T-helper 1 cell treated with Interleukin-12 subunit alpha and Interleukin-12 subunit beta and Interleukin-4 antibody, amounts not matched to agents 30 ng/mL and 1 ng/mL, for 36 hours (primary cell): ENCODE measurements at regions not wholly inside any gene's neighbourhood (a gene's known extent, or its start where the extent isn't known, plus 50 kb on each side); places are given as distances from the start of the nearest gene placed in this dataset.
"Not testable (repeated sequence)": the region's sequence is repeated elsewhere in the genome, so short reads cannot be mapped to it uniquely, and the experiment has no call there.

ENCODE experiments used
- intact Hi-C: fragments of 100-400 bp; cut with micrococcal nuclease; formaldehyde crosslinking; loops from one replicate; pipeline ENCODE4 v1.15.1; 2024

GRCh38 chr6:11410539-11411307 is 126.8 kb upstream of the TMEM170B start:
- intact Hi-C loops, result loop anchor here (1.0 kb wide), 1 partner anchor 135 kb away; no protein-coding TSS in a partner anchor

- intact Hi-C loops, result no loop called here
Measured at GRCh38 chr6:11409371-11409770, 128.2 kb upstream of the TMEM170B start.

DNA sequence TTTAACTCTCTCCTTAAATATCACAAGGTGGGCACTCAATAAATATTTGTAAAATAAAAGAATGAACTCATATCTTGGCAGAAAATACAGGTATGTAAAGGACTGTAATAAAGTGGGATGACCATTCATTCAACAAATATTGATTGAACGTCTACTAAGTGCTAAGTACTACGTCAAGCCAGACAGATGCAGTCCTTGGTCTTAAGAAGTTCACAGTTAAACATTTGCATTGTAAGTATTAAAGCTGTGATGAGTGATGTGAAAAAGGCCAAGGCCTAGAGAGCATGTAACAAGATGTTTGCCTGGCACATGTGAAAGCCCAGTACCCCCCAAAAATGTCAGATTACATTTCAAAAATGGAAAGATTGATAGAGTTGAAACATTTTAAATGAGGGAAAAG is 130.1 kb upstream of the TMEM170B start:
- intact Hi-C loops, result no loop called here

- intact Hi-C loops, result no loop called here
Measured at GRCh38 chr6:11404838-11405237, 132.7 kb upstream of the TMEM170B start.

GRCh38 chr6:11404081-11404480 is 133.5 kb upstream of the TMEM170B start:
- intact Hi-C loops, result no loop called here

DNA sequence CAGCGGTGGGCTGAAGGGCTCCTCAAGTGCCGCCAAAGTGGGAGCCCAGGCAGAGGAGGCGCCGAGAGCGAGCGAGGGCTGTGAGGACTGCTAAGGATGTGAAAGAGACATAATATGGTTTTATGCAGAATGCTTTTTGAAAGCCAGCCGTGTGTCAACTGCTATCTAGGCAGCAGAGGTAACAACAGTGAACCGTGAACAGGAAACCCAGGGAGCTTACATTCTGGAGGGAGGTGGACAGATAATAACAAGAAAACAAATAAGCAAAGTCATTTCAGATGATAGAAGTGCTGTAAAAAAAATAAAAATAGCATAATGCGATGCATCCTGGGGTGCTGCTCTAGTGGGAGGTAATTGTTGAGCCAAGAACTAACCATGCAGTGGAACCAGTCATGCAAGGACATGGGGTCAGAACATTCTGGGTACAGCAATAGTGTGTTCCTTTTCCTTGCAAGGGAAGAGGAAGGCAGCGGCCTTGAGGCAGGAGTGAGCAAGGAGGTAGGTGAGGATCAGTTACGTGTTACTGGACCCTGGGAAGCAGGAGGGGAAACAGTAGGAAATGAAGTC is 134.4 kb upstream of the TMEM170B start:
- intact Hi-C loops, result no loop called here

DNA sequence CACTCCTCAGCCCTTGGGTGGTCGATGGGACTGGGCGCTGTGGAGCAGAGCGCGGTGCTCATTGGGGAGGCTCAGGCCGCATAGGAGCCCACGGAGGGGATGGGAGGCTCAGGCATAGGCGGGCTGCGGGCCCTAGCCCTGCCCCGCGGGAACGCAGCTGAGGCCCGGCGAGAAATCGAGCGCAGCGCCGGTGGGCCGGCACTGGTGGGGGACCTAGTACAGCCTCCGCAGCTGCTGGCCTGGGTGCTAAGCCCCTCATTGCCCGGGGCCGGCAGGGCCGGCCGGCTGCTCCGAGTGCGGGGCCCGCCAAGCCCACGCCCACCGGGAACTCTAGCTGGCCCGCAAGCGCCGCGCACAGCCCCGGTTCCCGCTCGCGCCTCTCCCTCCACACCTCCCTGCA is 135.0 kb upstream of the TMEM170B start:
- intact Hi-C loops, result not testable (repeated sequence)

DNA sequence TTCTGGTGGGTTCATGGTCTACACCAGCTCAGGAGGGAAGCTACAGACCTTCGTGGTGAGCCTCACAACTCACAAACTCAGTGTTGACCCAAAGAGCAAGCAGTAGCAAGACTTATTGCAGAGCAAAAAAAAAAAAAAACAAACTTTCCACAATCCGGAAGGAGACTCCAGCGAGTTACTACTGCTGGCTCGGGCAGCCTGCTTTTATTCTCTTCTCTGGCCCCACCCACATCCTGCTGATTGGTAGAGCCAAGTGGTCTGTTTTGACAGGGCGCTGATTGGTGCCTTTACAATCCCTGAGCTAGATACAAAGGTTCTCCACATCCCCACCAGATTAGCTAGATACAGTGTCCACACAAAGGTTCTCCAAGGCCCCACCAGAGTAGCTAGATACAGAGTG is 135.6 kb upstream of the TMEM170B start:
- intact Hi-C loops, result not testable (repeated sequence)

GRCh38 chr6:11398451-11399326 is 138.9 kb upstream of the TMEM170B start:
- intact Hi-C loops, result no loop called here

DNA sequence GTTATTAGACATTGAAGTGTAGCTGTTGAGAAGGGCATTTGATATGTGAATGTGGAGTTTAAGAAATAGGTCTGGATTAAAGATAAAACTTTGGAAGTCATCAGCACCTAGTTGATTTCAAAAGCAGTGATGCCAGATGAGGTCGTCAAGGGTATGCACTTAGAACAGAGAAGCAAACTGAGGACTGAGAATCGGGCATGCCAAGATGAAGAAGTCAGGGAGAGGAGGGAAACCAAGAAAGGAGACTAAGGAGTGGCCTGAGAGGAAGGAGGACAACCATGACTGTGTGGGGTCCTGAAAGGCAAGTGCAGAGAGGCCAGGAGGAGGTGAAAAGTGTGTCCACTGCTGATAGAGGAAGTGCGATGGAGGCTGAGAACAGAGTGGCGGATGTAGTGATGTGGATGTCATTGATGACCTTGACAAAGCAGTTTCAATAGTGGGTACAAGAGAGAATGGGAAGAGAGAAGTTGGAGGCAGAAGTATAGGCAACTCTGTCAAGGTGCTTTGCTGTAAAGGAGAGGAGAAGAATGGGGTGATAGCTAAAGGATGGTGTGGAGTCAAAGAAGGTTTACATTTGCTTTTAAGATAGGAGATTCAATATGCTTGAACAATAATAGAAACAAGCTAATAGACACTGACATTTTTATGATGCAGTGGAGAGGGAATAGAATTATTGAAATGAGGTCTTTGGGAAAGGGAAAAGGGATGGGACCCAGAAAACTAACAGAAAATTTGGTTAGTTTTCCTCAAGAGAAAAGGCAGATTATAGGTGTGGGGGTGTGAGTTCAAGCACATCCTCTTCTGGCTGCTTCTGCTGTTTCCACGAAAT is 139.7 kb upstream of the TMEM170B start:
- intact Hi-C loops, result no loop called here

DNA sequence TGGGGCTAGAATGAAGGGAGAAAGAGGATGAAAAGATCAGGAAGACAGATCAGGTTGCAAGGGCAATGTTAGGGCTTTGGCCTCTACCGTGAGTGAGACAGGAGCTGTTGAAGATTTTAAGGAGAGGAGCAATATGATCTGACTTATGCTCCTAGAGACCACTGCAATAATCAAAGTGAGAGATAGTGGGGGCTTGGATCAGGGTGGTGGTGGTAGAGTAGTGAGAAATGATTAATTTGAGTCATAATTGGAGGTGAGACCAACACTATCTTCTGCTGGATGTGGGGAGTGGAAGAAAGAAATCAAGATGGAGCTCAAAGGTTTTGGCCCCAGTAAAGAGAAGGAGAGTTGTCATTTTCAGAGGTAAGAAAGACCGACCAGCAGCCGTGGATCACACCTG is 140.7 kb upstream of the TMEM170B start:
- intact Hi-C loops, result no loop called here

DNA sequence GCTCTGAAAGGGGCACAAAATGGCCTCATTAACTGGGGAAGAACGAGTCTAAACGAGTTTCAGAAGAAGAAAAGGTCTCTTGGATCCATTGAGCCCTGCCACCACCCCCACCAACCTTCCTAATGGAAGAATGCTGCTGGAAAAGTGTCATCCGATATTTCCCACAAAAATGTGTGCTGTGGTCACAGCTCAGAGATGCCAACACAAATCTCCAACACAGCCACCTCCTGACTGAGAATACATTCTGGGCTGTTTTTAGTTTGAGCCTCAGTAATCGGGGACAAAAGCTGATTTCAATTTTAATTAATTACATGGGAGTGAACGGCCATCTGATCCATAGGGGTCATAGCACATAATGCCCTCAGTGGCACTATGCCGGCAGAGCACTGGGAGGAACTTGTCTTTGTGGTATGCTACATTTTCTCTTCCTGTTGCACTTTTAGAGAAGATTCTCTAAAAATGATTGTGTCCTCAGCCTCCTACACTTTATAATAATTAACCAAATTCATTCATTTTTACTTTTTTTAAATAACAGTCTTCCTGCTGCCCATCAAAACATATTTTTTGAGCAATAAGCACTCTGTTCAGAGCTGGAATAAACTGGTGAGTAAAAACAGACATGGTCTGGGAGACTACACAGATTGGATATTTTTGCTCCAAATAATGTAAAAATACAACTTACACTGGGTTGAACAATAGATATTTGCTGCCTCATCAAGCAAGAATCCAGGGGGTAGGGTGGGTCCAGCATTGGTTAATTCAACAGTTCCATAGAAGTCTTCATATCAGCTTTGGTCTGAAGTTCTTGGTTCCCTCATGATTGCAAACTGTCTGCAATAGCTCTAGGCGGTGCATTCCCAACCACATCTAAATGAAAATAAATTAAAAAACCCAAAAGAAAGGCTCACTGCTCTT is 143.6 kb upstream of the TMEM170B start:
- intact Hi-C loops, result no loop called here

GRCh38 chr6:11392778-11393507 is 144.6 kb upstream of the TMEM170B start:
- intact Hi-C loops, result no loop called here

GRCh38 chr6:11391934-11392777 is 145.4 kb upstream of the TMEM170B start:
- intact Hi-C loops, result no loop called here

DNA sequence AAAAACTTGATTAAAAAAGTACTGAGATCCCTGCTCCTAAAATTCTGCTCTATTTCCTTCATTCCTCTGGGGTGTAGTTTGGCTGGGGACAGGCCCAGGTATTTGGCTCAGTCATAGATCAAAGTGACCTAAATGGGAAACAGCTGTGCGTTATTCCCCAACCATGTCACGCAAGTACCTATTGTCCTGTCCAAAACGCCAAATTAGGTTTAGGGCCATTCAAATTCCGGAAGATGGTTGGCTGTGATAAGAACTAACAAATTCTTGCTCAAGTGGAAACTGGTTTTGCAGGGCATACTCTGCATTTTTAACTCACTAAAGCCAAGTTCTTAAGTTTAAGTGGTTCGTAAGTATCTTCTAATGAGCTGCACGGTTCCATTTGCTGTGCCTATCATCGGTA is 147.6 kb upstream of the TMEM170B start:
- intact Hi-C loops, result loop anchor here (10.0 kb wide), 1 partner anchor 625 kb away; the partner anchor contains the start of gene HIVEP1

- intact Hi-C loops, result loop anchor here (10.0 kb wide), 1 partner anchor 626 kb away; the partner anchor contains the start of gene HIVEP1
Measured at GRCh38 chr6:11388983-11389944, 148.3 kb upstream of the TMEM170B start.
